GM12873 (cell line): ENCODE measurements at regions not wholly inside any gene's neighbourhood (a gene's known extent, or its start where the extent isn't known, plus 50 kb on each side); places are given as distances from the start of the nearest gene placed in this dataset.

Experiments
- TF ChIP-seq, protein P1 (sequence below): IDR thresholded peaks from 2 replicates; pipeline ENCODE4 v1.5.1; 2012; ENCODE audit warnings: low read depth, mild to moderate bottlenecking, moderate library complexity, low read length, control low read depth; ENCODE audit not compliant: insufficient read depth; ENCODE audit errors: missing control alignments

DNA sequence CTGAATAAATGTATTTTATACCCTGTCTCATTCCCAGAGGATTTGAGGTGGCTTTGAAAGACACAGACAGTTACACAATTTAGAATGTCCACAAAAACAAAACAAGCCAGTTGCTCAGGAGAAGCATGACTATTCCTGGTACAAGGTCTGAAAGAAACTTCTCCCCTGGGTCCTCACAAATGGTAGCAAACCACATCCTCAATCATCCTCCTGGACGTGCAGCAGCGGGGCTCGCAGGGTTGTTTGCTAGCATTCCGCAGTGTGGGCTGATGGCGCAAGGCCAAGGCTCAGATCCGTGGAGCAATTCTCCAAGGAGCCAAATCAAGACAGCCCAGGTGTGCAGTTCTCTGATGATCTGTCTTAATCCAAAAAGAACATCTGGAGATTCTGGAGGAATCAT is 210.3 kb downstream of the ACTL7B start:
- TF ChIP-seq, protein P1, sequence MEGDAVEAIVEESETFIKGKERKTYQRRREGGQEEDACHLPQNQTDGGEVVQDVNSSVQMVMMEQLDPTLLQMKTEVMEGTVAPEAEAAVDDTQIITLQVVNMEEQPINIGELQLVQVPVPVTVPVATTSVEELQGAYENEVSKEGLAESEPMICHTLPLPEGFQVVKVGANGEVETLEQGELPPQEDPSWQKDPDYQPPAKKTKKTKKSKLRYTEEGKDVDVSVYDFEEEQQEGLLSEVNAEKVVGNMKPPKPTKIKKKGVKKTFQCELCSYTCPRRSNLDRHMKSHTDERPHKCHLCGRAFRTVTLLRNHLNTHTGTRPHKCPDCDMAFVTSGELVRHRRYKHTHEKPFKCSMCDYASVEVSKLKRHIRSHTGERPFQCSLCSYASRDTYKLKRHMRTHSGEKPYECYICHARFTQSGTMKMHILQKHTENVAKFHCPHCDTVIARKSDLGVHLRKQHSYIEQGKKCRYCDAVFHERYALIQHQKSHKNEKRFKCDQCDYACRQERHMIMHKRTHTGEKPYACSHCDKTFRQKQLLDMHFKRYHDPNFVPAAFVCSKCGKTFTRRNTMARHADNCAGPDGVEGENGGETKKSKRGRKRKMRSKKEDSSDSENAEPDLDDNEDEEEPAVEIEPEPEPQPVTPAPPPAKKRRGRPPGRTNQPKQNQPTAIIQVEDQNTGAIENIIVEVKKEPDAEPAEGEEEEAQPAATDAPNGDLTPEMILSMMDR = no peak

- TF ChIP-seq, protein P1 = no peak
Observed at GRCh38 chr9:108643731-108644510, 211.9 kb downstream of the ACTL7B start.

DNA sequence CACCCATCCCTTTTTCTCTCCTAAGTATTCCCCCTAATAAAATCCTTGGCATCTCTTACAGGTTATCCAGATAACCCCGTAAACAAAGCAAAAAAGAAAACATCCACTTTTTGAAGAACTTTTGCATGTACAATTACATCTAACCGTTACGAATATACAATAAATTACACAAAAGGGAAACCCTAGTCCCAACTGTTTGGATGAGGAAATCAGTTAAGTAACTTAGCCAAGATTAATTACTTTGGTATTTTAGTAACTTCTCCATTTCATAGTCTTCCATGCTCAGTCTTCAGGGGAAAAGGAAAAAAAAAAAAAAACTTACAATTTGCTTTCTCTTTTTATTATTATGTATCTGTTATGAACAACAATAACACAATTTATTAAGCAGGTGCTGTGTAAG is 212.9 kb downstream of the ACTL7B start:
- TF ChIP-seq, protein P1 = no peak

DNA sequence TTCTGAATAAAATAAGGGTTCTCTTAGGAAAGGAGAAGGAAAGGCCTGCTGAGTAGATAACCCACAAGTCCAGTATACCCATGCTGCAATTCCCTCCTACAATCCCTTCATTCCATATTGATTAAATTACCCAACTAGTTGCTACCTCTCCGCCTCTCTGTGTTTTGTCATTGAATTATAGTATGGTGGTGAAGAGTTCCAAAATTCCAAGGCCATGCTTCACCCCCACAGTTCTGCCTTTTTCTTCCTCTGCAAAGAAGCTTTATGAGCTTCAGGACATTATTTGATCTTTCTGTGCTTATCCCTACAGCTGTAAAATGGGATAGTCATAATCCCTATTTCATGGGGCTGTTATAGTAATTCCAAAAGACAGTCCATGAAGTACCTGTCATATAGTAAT is 215.6 kb downstream of the ACTL7B start:
- TF ChIP-seq, protein P1 = no peak

DNA sequence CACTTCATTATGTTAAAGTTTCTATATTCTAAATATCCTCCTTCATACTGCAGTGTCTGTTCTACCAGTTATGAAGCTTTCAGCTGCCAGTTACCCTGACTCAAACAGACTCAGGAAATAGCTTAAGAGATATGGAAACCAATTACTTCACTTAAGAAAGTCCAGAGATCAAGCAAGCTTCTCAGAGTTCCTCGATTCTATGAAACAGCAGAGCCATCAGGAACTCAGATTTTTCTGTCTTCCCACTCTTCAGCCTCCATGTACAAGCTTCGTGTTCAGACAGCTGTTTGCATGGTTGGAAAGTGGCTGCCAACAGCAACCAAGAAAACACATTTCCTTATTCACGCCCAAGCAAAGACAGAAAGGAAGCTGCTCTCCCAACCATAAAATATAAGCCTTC is 216.1 kb downstream of the ACTL7B start:
- TF ChIP-seq, protein P1 = no peak

- TF ChIP-seq, protein P1 = no peak
Observed at GRCh38 chr9:108639091-108639490, 216.7 kb downstream of the ACTL7B start.

GRCh38 chr9:108637340-108637739 is 218.4 kb downstream of the ACTL7B start:
- TF ChIP-seq, protein P1 = no peak
